GM19397 (cell line): ENCODE measurements at regions not wholly inside any gene's neighbourhood (a gene's known extent, or its start where the extent isn't known, plus 50 kb on each side); places are given as distances from the start of the nearest gene placed in this dataset.

Source experiments
- ATAC-seq: cut with Tn5 transposase; IDR thresholded peaks from one replicate; pipeline ENCODE4 v1.9.1; 2021; ENCODE audit warnings: mild to moderate bottlenecking, moderate library complexity; ENCODE audit not compliant: unreplicated experiment

DNA sequence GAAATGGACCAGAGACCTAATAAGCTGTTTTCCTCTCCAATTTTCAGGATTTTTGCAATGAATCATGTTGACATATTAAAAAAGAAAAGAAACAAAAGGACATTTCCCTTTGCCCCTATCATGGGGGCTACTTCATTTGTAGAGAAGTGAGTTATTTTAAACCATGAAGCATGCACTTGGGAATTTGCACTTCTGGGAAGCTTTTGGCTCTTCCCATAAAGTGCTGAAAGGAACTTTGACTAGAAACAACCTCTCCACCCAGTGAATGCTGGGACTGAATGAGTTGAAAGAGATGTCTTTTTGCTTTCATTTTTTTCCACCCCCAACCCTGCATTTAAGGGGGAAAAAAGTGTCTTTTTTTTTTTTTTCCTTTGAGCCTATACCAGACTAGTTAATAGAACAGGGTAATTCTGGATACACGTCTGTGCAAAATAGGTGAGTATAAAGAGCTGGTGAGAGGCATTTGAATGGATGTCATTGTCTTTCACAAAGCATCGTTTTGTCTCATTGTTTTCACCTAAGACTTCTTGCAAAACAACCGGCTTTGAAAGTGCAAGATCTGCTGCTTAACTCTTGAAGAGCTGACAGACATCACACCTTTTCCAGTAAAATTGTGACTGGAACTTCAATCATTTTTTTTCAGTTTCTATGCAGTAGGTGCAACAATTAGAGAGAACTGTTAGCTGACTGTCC is 138.7 kb upstream of the BACH2 start:
- ATAC-seq: no peak

GRCh38 chr6:90434094-90434493 is 137.5 kb upstream of the BACH2 start:
- no peak for ATAC-seq

- ATAC-seq: no peak
These were observed 136.3 kb upstream of the BACH2 start for GRCh38 chr6:90432937-90433336.

DNA sequence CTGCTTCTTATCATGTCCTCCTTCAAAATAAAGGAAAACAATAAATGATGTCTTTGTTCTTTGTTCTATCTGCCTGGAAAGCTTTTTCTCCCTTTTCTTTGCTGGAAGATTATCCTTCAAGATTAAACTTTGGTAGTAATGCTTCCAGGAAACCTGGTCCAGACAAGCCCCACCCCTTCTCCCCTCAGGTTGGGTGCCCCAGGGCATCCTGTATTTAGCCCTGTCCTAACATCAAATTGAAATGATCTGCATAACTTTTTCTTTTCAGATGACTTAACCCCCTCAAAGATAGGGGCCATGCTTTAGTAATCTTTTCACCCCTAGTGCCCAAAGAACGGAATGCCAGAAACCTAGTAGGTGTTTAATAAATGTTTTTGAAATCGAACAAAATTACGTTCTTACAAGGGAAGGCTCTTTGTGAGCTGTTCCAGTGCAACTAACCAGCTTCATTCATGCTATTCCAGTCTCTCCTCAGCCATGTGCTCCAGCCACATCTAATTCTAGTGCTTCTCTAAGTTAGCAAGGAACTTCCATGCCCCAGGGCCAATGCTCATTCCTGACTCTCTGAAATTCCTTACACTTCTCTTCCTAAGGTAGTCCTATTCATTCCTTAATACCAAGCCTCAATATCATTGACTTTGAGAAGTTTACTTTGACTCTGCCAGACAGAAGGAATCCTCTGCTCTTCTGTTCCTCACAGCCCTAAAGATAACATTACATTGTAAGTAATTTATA is 135.6 kb upstream of the BACH2 start:
- ATAC-seq: no peak

DNA sequence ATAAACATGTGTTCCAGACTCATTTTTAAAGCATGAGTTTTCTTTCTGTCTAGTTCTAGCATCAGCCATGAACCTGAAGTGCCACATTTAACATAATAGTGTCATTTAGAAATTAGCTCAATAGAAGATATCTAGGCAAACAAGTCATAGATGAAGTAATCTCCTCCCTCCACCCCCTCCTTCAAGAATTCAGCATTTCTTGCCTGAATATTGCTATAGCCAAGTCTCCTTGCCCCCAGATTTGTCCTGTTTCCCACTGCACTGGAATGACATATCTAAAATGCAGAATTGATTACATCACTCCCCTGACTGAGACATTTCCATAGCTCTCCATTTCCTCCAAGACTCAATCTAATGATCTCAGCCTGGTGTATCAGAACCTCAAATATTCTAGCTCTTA is 134.9 kb upstream of the BACH2 start:
- ATAC-seq: no peak

DNA sequence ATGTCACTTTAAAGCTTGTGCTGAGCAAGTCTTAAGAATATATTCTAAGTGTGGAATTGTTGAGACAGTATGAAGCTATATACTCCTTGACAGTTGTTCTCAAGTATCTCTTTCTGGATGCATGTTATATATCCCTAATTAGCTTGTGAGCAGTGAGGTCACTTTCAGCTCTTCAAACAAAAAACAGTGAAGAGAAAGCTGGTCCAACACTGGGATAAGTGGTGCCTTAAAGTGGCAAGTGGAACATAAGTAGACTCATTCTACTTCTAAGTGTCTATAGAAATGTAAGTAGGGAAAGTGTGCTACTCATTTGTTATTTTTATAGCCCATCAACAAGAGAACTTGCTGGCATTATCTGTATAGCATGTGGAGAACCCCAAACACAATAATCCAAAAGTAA is 133.1 kb upstream of the BACH2 start:
- no peak for ATAC-seq

DNA sequence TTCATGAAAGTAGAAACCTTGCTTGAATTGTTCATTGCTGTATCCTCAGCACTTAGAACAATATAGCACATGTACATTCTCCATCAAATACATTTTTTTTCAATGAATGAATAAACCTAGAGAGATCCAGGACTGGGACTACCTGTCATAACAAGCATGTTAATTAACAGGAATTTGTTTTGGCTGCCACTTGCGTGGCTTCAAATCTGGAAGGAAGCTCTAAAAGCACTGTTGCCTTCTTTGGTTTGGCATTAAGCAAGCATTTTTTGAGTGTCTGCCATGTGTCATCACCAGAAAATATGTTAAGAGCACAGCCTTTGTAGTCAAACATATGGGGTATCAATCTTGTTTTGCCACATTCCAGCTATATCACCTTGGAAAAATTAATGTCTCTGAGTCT is 131.9 kb upstream of the BACH2 start:
- ATAC-seq: no peak

GRCh38 chr6:90425161-90425641 is 128.6 kb upstream of the BACH2 start:
- ATAC-seq: peak; percentile 92

- ATAC-seq: no peak
These were observed 127.9 kb upstream of the BACH2 start for GRCh38 chr6:90424580-90424979.

DNA sequence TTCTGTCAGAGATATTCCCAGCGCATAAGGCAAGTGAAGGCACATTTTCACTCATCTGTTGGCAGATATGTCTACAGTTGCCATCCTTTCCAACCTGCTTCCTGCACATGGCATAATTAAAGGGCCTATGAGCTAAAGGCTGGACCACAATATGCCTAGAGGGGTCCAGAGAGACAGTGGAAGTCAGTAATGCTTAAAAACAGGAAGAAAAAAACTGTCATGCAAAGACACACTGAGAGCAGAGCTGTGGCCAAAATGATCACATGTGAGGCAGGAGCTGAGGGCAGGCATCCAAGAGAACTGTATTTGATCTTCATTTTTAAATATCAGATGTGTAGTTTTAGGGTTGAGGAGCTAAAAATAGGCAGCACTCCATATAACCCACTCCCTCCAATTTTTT is 125.0 kb upstream of the BACH2 start:
- no peak for ATAC-seq

GRCh38 chr6:90420500-90420899 is 123.9 kb upstream of the BACH2 start:
- ATAC-seq: no peak

- no peak for ATAC-seq
These were observed 120.7 kb upstream of the BACH2 start for GRCh38 chr6:90417385-90417784.

GRCh38 chr6:90416322-90416721 is 119.7 kb upstream of the BACH2 start:
- no peak for ATAC-seq

DNA sequence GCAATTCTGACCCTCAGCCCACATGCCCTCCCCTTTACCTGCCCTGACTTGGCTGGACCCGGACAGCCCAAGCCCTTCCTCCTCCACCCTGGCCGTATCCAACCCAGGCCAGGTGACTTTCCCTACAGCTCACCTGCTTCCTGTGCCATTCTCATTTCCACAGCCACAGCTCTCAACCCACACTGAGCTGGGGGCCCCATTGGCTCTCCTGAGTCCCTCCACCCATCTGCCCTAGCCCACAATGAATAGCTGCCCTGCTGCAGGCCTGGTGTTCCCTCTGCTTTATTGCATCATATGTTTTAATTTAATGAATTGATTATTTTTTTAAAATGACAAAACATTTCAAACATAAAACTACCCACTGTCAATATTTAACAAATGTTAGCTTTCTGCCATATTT is 118.5 kb upstream of the BACH2 start:
- no peak for ATAC-seq

DNA sequence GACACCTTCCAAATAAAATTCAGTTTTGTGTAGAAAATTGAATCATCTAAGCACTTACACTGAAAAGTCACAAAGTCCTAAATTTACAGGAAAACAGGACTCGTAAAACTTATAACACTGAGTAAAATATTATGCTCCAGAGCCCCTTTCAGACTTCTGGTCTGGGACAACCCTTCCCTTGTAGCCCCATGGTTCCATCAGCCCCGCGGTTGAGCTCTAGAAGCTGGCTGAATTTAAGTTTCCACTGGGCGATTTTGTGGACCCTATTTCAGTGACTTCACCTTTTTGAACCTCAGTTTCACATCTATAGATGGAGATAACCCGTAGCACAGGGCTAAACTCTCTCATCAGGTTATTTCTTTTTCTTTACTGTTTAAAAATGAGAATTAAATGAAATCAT is 117.7 kb upstream of the BACH2 start:
- no peak for ATAC-seq

DNA sequence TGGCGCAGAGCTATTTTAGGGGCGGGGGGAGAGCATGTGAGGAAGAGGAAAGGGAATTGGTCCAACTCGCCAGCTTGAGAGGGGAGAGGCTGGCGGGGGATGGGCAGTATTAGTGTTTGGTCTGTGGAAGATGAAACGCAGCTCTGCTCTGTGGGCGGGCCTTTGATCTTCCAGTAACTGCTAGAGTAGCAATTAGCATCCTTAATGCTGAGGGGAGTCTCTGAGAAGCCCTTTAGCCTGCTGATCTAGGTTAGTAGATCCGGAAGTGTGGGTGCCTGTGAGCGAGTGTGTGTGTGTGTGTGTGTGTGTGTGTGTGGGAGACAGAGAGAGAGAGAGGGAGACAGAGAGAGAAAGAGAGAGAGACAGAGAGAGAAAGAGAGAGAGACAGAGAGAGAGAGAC is 117.2 kb upstream of the BACH2 start:
- no peak for ATAC-seq

GRCh38 chr6:90413396-90413795 is 116.8 kb upstream of the BACH2 start:
- ATAC-seq: no peak

GRCh38 chr6:90412538-90413369 is 116.1 kb upstream of the BACH2 start:
- no peak for ATAC-seq

DNA sequence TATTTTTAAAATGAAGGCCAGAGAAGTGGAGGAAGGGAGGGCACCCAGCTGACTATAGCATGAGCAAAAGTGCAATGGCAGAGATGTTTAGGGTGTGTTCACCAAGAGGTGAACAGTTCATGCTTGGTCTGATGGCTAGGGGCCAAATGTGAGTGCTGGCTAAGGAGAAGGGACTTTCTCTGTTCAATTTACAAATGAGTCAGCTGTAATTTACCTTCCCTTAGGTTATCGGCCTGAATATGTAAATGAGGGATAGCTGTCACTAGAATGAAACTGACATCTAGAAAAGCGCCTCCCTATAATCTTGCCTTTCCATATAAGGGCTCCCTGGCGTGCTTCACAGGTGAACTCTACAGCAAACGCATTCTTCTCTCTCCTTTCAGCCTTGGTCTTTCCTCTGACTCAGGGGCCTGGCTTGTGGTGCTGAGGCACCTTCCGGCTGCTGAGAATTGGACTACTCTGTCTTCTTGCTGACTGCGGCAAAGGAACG is 114.7 kb upstream of the BACH2 start:
- peak; percentile 87 for ATAC-seq

GRCh38 chr6:90409700-90410099 is 113.1 kb upstream of the BACH2 start:
- ATAC-seq: no peak

DNA sequence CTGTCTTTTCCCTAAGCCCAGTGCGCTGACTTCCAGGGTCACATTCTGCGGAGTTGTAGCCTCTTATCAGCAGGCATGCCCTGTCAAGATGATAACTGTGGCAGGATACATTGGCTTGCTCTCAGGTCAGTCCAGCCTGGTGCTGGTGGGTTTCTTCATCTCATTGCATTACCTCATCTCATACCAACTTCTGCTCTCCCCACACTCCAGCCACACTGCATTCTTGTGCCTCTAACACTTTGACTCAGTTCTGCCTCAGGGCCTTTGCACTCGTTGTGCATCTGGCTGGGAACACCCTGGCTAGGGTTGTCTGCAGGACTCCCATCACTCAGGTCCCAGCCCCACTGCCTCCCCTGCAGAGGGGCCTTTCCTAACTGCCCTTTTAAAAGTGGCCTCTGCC is 110.3 kb upstream of the BACH2 start:
- no peak for ATAC-seq
